ENCODE measurements at regions not wholly inside any gene's neighbourhood (a gene's known extent, or its start where the extent isn't known, plus 50 kb on each side); places are given as distances from the start of the nearest gene placed in this dataset.

- H3K9me3 Mint-ChIP-seq = no peaks in the 10 kb centered on the region
- no peak for DNase-seq
- no peak overlapping the region for H3K27ac Mint-ChIP-seq
- H3K9me3 ChIP-seq (ENCODE audit: low read length) = no peaks in the 10 kb centered on the region
- ChIA-PET POLR2A (no interaction called here), CTCF (no interaction called here)
- no peaks in the 10 kb centered on the region for H3K27me3 Mint-ChIP-seq
- H3K4me1 Mint-ChIP-seq = no peaks in the 10 kb centered on the region
- H3K36me3 Mint-ChIP-seq = no peaks in the 10 kb centered on the region
- no peaks in the 10 kb centered on the region for H3K27me3 ChIP-seq (ENCODE audit: insufficient read depth, low read length, poor library complexity, severe bottlenecking)
- H3K4me3 ChIP-seq (ENCODE audit: low read length) = no peak overlapping the region
- no peak overlapping the region for H3K4me3 Mint-ChIP-seq
- H3K27ac ChIP-seq (ENCODE audit: low read depth, low read length) = no peak overlapping the region
- no peaks in the 10 kb centered on the region for H3K36me3 ChIP-seq (ENCODE audit: insufficient read depth, low read length)
- H3K4me1 ChIP-seq (ENCODE audit: insufficient read depth, low read length) = no peaks in the 10 kb centered on the region
Observed at GRCh38 chr5:107269256-107269655, 401.5 kb downstream of the EFNA5 start.

DNA sequence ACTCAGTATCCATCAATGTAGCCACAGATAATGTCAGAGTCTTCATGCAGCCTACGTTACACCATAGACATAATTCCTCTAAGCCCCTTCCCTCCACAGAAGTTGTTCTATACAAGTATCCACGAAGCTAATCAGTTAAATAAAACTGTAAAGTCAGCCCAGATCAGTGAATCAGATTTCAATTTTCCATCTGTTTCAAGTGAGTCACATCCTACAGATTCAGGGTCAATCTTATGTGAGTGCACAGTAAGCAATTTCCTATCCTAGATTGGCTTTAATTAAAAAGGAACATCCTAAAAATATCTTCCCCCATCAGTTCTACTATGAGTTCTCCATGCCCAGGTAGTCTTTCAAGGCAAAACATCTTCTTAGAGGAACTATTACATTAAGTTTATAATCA, 402.5 kb downstream of the EFNA5 start:
- no peak overlapping the region for H3K27ac ChIP-seq (ENCODE audit: low read depth, low read length)
- H3K36me3 ChIP-seq (ENCODE audit: insufficient read depth, low read length) = no peaks in the 10 kb centered on the region
- no peaks in the 10 kb centered on the region for H3K9me3 Mint-ChIP-seq
- H3K4me1 ChIP-seq (ENCODE audit: insufficient read depth, low read length) = no peaks in the 10 kb centered on the region
- ChIA-PET CTCF (no interaction called here), POLR2A (no interaction called here)
- no peak overlapping the region for H3K27ac Mint-ChIP-seq
- no peak for DNase-seq
- no peaks in the 10 kb centered on the region for H3K36me3 Mint-ChIP-seq
- H3K4me3 ChIP-seq (ENCODE audit: low read length) = no peak overlapping the region
- no peaks in the 10 kb centered on the region for H3K27me3 Mint-ChIP-seq
- no peak overlapping the region for H3K4me3 Mint-ChIP-seq
- no peaks in the 10 kb centered on the region for H3K4me1 Mint-ChIP-seq
- no peaks in the 10 kb centered on the region for H3K9me3 ChIP-seq (ENCODE audit: low read length)
- H3K27me3 ChIP-seq (ENCODE audit: insufficient read depth, low read length, poor library complexity, severe bottlenecking) = no peaks in the 10 kb centered on the region

DNA sequence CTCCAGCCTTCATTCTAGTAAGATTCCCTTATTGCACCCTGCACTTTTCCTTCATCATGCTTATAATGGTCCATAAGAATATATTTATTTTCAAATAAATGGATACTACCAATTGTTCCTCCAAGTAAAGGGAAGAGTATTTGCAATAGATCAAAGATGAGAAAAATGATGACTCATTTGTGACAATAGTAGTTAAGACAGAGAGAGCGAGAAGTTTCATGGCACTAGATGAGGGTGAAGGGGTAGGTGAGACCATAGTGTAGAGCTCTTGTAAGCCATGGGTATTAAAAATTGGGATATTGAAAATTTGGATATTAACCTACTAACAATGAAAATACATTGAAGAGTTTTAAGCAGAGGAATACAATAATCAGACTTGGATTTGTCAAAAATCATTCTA, 404.6 kb downstream of the EFNA5 start:
- H3K9me3 Mint-ChIP-seq = peaks cover 0 to 4% (median 0%) of the 10 kb centered on the region in 5 donors
- Histone ChIP-seq H3K4me1 (ENCODE audit: insufficient read depth, low read length) (no peaks in the 10 kb centered on the region), H3K36me3 (ENCODE audit: insufficient read depth, low read length) (no peaks in the 10 kb centered on the region), H3K9me3 (ENCODE audit: low read length) (no peaks in the 10 kb centered on the region), H3K27me3 (ENCODE audit: insufficient read depth, low read length, poor library complexity, severe bottlenecking) (no peaks in the 10 kb centered on the region), H3K27ac (ENCODE audit: low read depth, low read length) (no peak overlapping the region), H3K4me3 (ENCODE audit: low read length) (no peak overlapping the region)
- CTCF ChIA-PET = no interaction called here
- POLR2A ChIA-PET = no interaction called here
- H3K4me1 Mint-ChIP-seq = no peaks in the 10 kb centered on the region
- H3K27me3 Mint-ChIP-seq = no peaks in the 10 kb centered on the region
- no peak overlapping the region for H3K27ac Mint-ChIP-seq
- peaks cover 0 to 5% (median 2%) of the 10 kb centered on the region in 3 donors for H3K36me3 Mint-ChIP-seq
- no peak overlapping the region for H3K4me3 Mint-ChIP-seq
- no peak for DNase-seq

GRCh38 chr5:107265193-107265592, 405.5 kb downstream of the EFNA5 start:
- Mint-ChIP-seq H3K27me3 (no peaks in the 10 kb centered on the region), H3K4me1 (no peaks in the 10 kb centered on the region), H3K27ac (no peak overlapping the region), H3K36me3 (peaks cover 0 to 5% (median 2%) of the 10 kb centered on the region in 3 donors), H3K9me3 (peaks cover 0 to 4% (median 0%) of the 10 kb centered on the region in 5 donors), H3K4me3 (no peak overlapping the region)
- no peak for DNase-seq
- POLR2A ChIA-PET = interaction anchor here (0.9 kb wide), 1 partner anchor 11 kb away, joined by 3 read pairs; no protein-coding TSS in a partner anchor
- CTCF ChIA-PET = no interaction called here
- Histone ChIP-seq H3K4me1 (ENCODE audit: insufficient read depth, low read length) (no peaks in the 10 kb centered on the region), H3K9me3 (ENCODE audit: low read length) (no peaks in the 10 kb centered on the region), H3K36me3 (ENCODE audit: insufficient read depth, low read length) (no peaks in the 10 kb centered on the region), H3K27me3 (ENCODE audit: insufficient read depth, low read length, poor library complexity, severe bottlenecking) (no peaks in the 10 kb centered on the region), H3K27ac (ENCODE audit: low read depth, low read length) (no peak overlapping the region), H3K4me3 (ENCODE audit: low read length) (no peak overlapping the region)

DNA sequence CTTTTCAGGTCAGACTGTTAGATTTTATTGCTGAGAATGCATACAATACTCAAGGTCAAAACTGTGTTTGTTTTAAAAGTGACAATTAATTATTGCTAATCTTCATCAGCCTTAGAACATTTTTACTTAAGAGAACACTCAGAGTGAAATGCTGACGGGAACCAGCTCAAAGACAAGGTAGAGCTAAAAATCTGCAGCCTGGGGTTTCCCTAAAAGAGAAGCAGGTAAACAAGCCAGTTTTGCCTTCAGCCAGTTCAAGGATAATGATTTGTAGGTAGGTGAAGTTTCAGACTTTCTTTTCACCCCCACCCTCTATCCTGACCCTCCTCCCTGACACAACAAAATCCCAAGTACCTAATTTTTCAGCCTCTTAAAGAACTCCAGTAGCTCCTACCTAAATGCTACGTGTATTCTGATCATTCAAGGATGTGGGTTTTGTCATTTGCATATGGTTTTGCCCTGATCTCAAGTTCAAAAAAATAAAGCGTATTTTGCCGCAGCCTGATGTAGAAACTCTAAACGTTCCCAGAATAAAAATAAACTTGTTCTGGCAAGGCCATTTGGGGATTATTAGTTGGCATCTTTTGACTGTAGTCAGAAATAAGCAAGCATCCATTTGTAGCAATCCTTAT, 407.2 kb downstream of the EFNA5 start:
- POLR2A ChIA-PET = no interaction called here
- H3K4me3 ChIP-seq (ENCODE audit: low read length) = no peak overlapping the region
- CTCF ChIA-PET = no interaction called here
- Mint-ChIP-seq H3K4me3 (peak overlapping the region in 2 of 7 donors; percentile 44 to 53), H3K36me3 (peaks cover 0 to 5% (median 2%) of the 10 kb centered on the region in 3 donors), H3K4me1 (no peaks in the 10 kb centered on the region), H3K9me3 (peaks cover 0 to 6% (median 0%) of the 10 kb centered on the region in 5 donors), H3K27ac (peak overlapping the region in 1 of 8 donors; percentile 40), H3K27me3 (no peaks in the 10 kb centered on the region)
- no peaks in the 10 kb centered on the region for H3K4me1 ChIP-seq (ENCODE audit: insufficient read depth, low read length)
- H3K36me3 ChIP-seq (ENCODE audit: insufficient read depth, low read length) = no peaks in the 10 kb centered on the region
- no peaks in the 10 kb centered on the region for H3K27me3 ChIP-seq (ENCODE audit: insufficient read depth, low read length, poor library complexity, severe bottlenecking)
- peak in 2 of 5 donors; percentile 2 to 14 for DNase-seq
- no peaks in the 10 kb centered on the region for H3K9me3 ChIP-seq (ENCODE audit: low read length)
- H3K27ac ChIP-seq (ENCODE audit: low read depth, low read length) = no peak overlapping the region

- H3K4me1 Mint-ChIP-seq = no peaks in the 10 kb centered on the region
- CTCF ChIA-PET = interaction anchor here (1.3 kb wide), 1 partner anchor 10 kb away, joined by 5 read pairs; no protein-coding TSS in a partner anchor
Observed at GRCh38 chr5:107257885-107258520, 412.7 kb downstream of the EFNA5 start.

DNA sequence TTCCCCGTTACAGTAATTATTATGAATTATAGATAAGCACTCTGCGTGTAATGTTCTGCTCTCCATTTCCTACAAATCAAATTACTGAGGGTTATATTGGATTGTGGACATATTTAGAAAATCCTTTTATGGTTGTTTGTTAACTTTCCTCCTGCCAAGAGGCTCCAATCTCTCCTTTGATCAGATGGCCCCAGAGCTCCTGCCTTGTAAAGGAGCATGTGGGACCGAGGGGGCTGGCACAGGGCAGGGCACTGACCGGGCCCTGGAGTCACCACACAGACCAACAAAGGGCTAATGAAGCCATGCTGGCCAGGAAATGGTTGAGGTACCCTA, 415.9 kb downstream of the EFNA5 start:
- DNase-seq = no peak
- Histone ChIP-seq H3K27ac (ENCODE audit: low read depth, low read length) (no peak overlapping the region), H3K36me3 (ENCODE audit: insufficient read depth, low read length) (no peaks in the 10 kb centered on the region), H3K4me1 (ENCODE audit: insufficient read depth, low read length) (no peaks in the 10 kb centered on the region), H3K9me3 (ENCODE audit: low read length) (no peaks in the 10 kb centered on the region), H3K27me3 (ENCODE audit: insufficient read depth, low read length, poor library complexity, severe bottlenecking) (no peaks in the 10 kb centered on the region), H3K4me3 (ENCODE audit: low read length) (no peak overlapping the region)
- ChIA-PET CTCF (no interaction called here), POLR2A (no interaction called here)
- H3K27ac Mint-ChIP-seq = no peak overlapping the region
- no peak overlapping the region for H3K4me3 Mint-ChIP-seq
- H3K27me3 Mint-ChIP-seq = peaks cover 0 to 1% of the 10 kb centered on the region in 2 donors
- H3K36me3 Mint-ChIP-seq = no peaks in the 10 kb centered on the region
- no peaks in the 10 kb centered on the region for H3K4me1 Mint-ChIP-seq
- H3K9me3 Mint-ChIP-seq = peaks cover 0 to 4% (median 0%) of the 10 kb centered on the region in 5 donors

More at GRCh38 chr5:107257885-107258520, 412.7 kb downstream of the EFNA5 start:
- peaks cover 0 to 5% (median 2%) of the 10 kb centered on the region in 3 donors for H3K36me3 Mint-ChIP-seq
- Histone ChIP-seq H3K4me3 (ENCODE audit: low read length) (no peak overlapping the region), H3K4me1 (ENCODE audit: insufficient read depth, low read length) (no peaks in the 10 kb centered on the region), H3K27ac (ENCODE audit: low read depth, low read length) (no peak overlapping the region), H3K27me3 (ENCODE audit: insufficient read depth, low read length, poor library complexity, severe bottlenecking) (no peaks in the 10 kb centered on the region), H3K36me3 (ENCODE audit: insufficient read depth, low read length) (no peaks in the 10 kb centered on the region), H3K9me3 (ENCODE audit: low read length) (no peaks in the 10 kb centered on the region)
- H3K27me3 Mint-ChIP-seq = peaks cover 0 to 1% of the 10 kb centered on the region in 2 donors
- POLR2A ChIA-PET = no interaction called here
- DNase-seq = no peak
- H3K9me3 Mint-ChIP-seq = peaks cover 0 to 6% (median 0%) of the 10 kb centered on the region in 5 donors
- no peak overlapping the region for H3K4me3 Mint-ChIP-seq
- H3K27ac Mint-ChIP-seq = peak overlapping the region in 1 of 8 donors; percentile 1

- peaks cover 0 to 1% of the 10 kb centered on the region in 2 donors for H3K27me3 Mint-ChIP-seq
- no peaks in the 10 kb centered on the region for H3K36me3 Mint-ChIP-seq
- ChIA-PET POLR2A (interaction anchor here (1.1 kb wide), 1 partner anchor 11 kb away, joined by 3 read pairs; no protein-coding TSS in a partner anchor), CTCF (no interaction called here)
- peak overlapping the region in 1 of 8 donors; percentile 7 for H3K27ac Mint-ChIP-seq
- no peaks in the 10 kb centered on the region for H3K4me1 Mint-ChIP-seq
- H3K4me1 ChIP-seq (ENCODE audit: insufficient read depth, low read length) = no peaks in the 10 kb centered on the region
- peaks cover 0 to 2% (median 0%) of the 10 kb centered on the region in 5 donors for H3K9me3 Mint-ChIP-seq
- H3K27ac ChIP-seq (ENCODE audit: low read depth, low read length) = no peak overlapping the region
- no peak overlapping the region for H3K4me3 ChIP-seq (ENCODE audit: low read length)
- no peaks in the 10 kb centered on the region for H3K9me3 ChIP-seq (ENCODE audit: low read length)
- H3K27me3 ChIP-seq (ENCODE audit: insufficient read depth, low read length, poor library complexity, severe bottlenecking) = no peaks in the 10 kb centered on the region
- H3K4me3 Mint-ChIP-seq = no peak overlapping the region
- no peak for DNase-seq
- H3K36me3 ChIP-seq (ENCODE audit: insufficient read depth, low read length) = no peaks in the 10 kb centered on the region
Observed at GRCh38 chr5:107254214-107254901, 416.4 kb downstream of the EFNA5 start.

All from CD8-positive, alpha-beta memory T cell (primary cell).